Uterus (tissue), 2 donors: ENCODE measurements at regions not wholly inside any gene's neighbourhood (a gene's known extent, or its start where the extent isn't known, plus 50 kb on each side); places are given as distances from the start of the nearest gene placed in this dataset.

Source experiments
- POLR2A ChIP-seq, 2 donors: fragments of 450-650 bp; IDR thresholded peaks; one replicate each; pipeline ENCODE4 v1.6.1; 2016; ENCODE audit warnings: antibody characterized with exemption in 2 of 2, mild to moderate bottlenecking in 1 of 2, moderate library complexity in 1 of 2
- TF ChIP-seq, protein P1 (sequence below), 4 experiments: fragments of 200-600 bp in 2 of 4; fragments of 450-650 bp in 2 of 4; sonication (generic) in 2 of 4; IDR thresholded peaks; one replicate each; pipeline ENCODE4 v1.5.1; 2016 to 2019; ENCODE audit warnings: antibody characterized with exemption in 4 of 4, mild to moderate bottlenecking in 2 of 4, moderate library complexity in 1 of 4

- no peak for TF ChIP-seq POLR2A (IDR thresholded peaks at IDR 0.05)
- TF ChIP-seq, protein P1, sequence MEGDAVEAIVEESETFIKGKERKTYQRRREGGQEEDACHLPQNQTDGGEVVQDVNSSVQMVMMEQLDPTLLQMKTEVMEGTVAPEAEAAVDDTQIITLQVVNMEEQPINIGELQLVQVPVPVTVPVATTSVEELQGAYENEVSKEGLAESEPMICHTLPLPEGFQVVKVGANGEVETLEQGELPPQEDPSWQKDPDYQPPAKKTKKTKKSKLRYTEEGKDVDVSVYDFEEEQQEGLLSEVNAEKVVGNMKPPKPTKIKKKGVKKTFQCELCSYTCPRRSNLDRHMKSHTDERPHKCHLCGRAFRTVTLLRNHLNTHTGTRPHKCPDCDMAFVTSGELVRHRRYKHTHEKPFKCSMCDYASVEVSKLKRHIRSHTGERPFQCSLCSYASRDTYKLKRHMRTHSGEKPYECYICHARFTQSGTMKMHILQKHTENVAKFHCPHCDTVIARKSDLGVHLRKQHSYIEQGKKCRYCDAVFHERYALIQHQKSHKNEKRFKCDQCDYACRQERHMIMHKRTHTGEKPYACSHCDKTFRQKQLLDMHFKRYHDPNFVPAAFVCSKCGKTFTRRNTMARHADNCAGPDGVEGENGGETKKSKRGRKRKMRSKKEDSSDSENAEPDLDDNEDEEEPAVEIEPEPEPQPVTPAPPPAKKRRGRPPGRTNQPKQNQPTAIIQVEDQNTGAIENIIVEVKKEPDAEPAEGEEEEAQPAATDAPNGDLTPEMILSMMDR (IDR thresholded peaks at IDR 0.05): no peak
These were observed 121.8 kb downstream of the TENT5A start for GRCh38 chr6:81630719-81631118.
